Esophagus muscularis mucosa (tissue), 3 donors: ENCODE measurements at regions not wholly inside any gene's neighbourhood (a gene's known extent, or its start where the extent isn't known, plus 50 kb on each side); places are given as distances from the start of the nearest gene placed in this dataset.

Source experiments
- CTCF ChIP-seq, 3 experiments: fragments of 200-600 bp in 2 of 3; fragments of 450-650 bp in 1 of 3; sonication (generic) in 2 of 3; IDR thresholded peaks; one replicate each; pipeline ENCODE4 v1.5.1; 2017 to 2019; ENCODE audit warnings: antibody characterized with exemption in 3 of 3, mild to moderate bottlenecking in 2 of 3, moderate library complexity in 1 of 3
- EP300 ChIP-seq: sonication (generic); formaldehyde crosslinking; IDR thresholded peaks from one replicate; pipeline ENCODE4 v1.6.1; 2017; ENCODE audit warnings: antibody characterized with exemption

DNA sequence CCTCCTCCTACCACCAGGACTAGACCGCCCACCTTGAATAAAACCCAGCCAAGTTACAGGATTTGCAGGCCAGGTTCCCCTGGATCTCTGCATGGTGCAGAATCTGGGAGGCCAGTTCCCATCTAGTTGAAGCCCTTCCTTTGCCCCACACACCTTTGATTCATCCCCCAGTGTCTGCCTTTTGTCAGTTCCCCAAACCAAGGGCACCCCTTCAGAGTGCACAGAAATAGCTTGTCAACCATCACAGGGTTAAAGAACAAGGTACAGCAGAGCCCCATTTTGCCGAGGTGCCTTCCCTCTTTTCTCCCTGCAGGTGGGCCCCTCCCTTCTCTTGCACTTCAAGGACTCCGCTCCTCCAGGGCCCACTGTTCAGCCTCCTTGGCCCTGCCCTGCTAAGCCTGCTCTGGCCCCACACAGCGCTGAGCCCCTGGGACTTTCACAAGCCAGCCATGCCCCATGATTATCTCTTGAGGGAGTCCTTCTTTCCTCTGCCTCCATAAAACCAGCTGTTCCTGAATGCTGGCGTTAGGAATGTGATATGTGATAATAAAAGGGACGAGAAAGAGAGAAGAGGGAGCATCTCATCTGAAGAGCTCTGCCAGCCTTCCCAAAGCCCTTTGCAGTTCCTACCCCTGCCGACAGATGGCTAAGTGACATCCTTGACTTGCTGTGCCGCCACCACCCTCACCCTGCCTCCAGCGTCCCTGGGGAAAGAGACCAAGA, 280.3 kb downstream of the CDC5L start:
- TF ChIP-seq CTCF (IDR thresholded peaks at IDR 0.05), result peak in 1 of 3 experiments; percentile 42
- no peak for TF ChIP-seq EP300
